GM12891 (cell line): ENCODE measurements at regions not wholly inside any gene's neighbourhood (a gene's known extent, or its start where the extent isn't known, plus 50 kb on each side); places are given as distances from the start of the nearest gene placed in this dataset.

Experiments
- POLR2A ChIP-seq: IDR thresholded peaks from 2 replicates; pipeline ENCODE4 v1.6.1; 2011; ENCODE audit warnings: low read depth, low read length, control low read depth
- POLR2AphosphoS5 ChIP-seq: IDR thresholded peaks from 2 replicates; pipeline ENCODE4 v1.6.1; 2011; ENCODE audit warnings: low read depth, low read length, control low read depth
- POU2F2 ChIP-seq: IDR thresholded peaks from 2 replicates; pipeline ENCODE4 v1.6.1; 2011; ENCODE audit warnings: low read depth, mild to moderate bottlenecking, control low read depth, low read length, moderate library complexity
- SPI1 ChIP-seq: IDR thresholded peaks from 2 replicates; pipeline ENCODE4 v1.6.1; 2011; ENCODE audit warnings: low read depth, low read length, control low read depth
- TAF1 ChIP-seq: IDR thresholded peaks from 2 replicates; pipeline ENCODE4 v1.6.1; 2011; ENCODE audit warnings: low read depth, low read length, control low read depth

DNA sequence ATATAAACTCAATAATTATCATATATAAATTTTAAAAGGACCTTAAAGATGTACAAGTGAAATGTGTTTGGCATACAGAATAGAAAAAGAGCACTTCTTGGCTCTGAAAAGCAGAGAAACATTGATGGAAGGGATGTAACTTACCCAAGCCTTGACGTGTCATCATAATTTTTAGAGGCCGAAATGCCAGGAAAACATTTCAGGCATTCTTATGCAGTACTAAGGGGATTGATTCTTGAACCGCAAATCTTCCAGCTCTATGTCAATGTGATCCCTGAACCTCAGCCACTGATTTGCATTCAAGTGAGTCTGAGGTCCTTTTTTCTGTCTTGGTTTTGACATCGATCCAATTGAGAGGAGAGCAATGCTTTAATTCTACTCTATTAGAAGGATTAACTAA is 97.8 kb downstream of the CLDN1 start:
- no peak for TF ChIP-seq POLR2A
- no peak for TF ChIP-seq TAF1
- TF ChIP-seq SPI1: no peak
- no peak for TF ChIP-seq POLR2AphosphoS5
- no peak for TF ChIP-seq POU2F2
